ENCODE measurements at regions not wholly inside any gene's neighbourhood (a gene's known extent, or its start where the extent isn't known, plus 50 kb on each side); places are given as distances from the start of the nearest gene placed in this dataset.

- TF ChIP-seq, protein P1, sequence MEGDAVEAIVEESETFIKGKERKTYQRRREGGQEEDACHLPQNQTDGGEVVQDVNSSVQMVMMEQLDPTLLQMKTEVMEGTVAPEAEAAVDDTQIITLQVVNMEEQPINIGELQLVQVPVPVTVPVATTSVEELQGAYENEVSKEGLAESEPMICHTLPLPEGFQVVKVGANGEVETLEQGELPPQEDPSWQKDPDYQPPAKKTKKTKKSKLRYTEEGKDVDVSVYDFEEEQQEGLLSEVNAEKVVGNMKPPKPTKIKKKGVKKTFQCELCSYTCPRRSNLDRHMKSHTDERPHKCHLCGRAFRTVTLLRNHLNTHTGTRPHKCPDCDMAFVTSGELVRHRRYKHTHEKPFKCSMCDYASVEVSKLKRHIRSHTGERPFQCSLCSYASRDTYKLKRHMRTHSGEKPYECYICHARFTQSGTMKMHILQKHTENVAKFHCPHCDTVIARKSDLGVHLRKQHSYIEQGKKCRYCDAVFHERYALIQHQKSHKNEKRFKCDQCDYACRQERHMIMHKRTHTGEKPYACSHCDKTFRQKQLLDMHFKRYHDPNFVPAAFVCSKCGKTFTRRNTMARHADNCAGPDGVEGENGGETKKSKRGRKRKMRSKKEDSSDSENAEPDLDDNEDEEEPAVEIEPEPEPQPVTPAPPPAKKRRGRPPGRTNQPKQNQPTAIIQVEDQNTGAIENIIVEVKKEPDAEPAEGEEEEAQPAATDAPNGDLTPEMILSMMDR (IDR thresholded peaks at IDR 0.05), result no peak
- TF ChIP-seq POLR2A (IDR thresholded peaks at IDR 0.05), result no peak
Measured at GRCh38 chr2:236496340-236496739, 73.3 kb upstream of the ACKR3 start.
